ENCODE measurements at regions not wholly inside any gene's neighbourhood (a gene's known extent, or its start where the extent isn't known, plus 50 kb on each side); places are given as distances from the start of the nearest gene placed in this dataset.

DNA sequence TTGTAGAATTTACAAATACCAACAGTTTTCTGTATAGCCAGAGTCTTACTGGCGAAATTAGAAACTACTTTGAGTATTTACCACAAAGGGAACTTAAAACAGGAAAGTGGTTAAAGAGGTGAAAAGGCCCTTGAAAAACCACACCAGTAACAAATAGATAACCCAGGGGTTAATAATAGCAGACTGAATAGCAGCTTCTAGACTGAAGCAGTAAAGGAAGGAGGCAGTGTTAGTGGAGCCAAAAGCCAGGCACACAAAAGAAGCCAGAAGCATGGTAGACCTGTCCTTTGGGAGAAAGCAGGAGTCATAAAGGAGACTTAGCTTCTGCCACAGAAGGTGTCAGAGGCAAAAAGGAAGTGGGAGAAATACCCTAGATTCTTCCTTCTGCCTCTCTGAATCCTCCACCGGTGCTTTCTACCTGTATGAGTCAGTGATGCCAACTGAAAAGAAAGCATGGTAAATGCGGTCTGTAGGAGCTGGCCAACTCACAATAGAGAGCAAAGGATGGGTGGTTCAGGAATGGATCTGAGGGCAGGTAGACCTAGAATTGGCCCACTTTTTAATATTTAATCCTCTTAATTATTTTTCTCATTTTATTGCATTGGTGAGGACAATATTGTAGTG is 97.3 kb downstream of the ARL6IP6 start:
- no peak for TF ChIP-seq CTCF (IDR thresholded peaks at IDR 0.05 in 4 of 5, conservative IDR thresholded peaks at IDR 0.05 in 1 of 5)
- TF ChIP-seq POLR2A (IDR thresholded peaks at IDR 0.05), result no peak
